GM23248 (cell line): ENCODE measurements at regions not wholly inside any gene's neighbourhood (a gene's known extent, or its start where the extent isn't known, plus 50 kb on each side); places are given as distances from the start of the nearest gene placed in this dataset.

ENCODE experiments used
- DNase-seq: peaks from one replicate; pipeline ENCODE4 v3.0.0-alpha.2; 2015
- H2AFZ ChIP-seq: fragments of 200-600 bp; sonication (generic); 2 replicates; pipeline ENCODE4 v1.6.1; 2016; ENCODE audit warnings: antibody characterized with exemption
- H3F3A ChIP-seq: fragments of 200-600 bp; sonication (generic); 2 replicates; pipeline ENCODE4 v1.6.1; 2016; ENCODE audit warnings: mild to moderate bottlenecking, antibody characterized with exemption, mixed run types; ENCODE audit not compliant: insufficient read depth
- H3K27ac ChIP-seq: fragments of 200-600 bp; sonication (generic); 2 replicates; pipeline ENCODE4 v1.5.1; 2016; ENCODE audit warnings: mild to moderate bottlenecking
- H3K27me3 ChIP-seq: fragments of 200-600 bp; sonication (generic); replicated peaks from 2 replicates; pipeline ENCODE4 v1.6.1; 2016; ENCODE audit warnings: mild to moderate bottlenecking; ENCODE audit not compliant: insufficient read depth
- H3K36me3 ChIP-seq: fragments of 200-600 bp; sonication (generic); 2 replicates; pipeline ENCODE4 v1.6.1; 2016; ENCODE audit warnings: low read depth, mild to moderate bottlenecking
- H3K4me1 ChIP-seq: fragments of 200-600 bp; sonication (generic); 2 replicates; pipeline ENCODE4 v1.6.1; 2016; ENCODE audit warnings: mild to moderate bottlenecking; ENCODE audit not compliant: insufficient read depth
- H3K4me2 ChIP-seq: fragments of 200-600 bp; sonication (generic); one replicate; pipeline ENCODE4 v1.6.1; 2016; ENCODE audit warnings: mild to moderate bottlenecking; ENCODE audit not compliant: unreplicated experiment
- H3K4me3 ChIP-seq: fragments of 200-600 bp; sonication (generic); 2 replicates; pipeline ENCODE4 v1.5.1; 2016; ENCODE audit warnings: mild to moderate bottlenecking
- H3K79me2 ChIP-seq: fragments of 200-600 bp; sonication (generic); 2 replicates; pipeline ENCODE4 v1.6.1; 2016; ENCODE audit warnings: mild to moderate bottlenecking; ENCODE audit not compliant: insufficient read depth
- H3K9ac ChIP-seq: fragments of 200-600 bp; sonication (generic); 2 replicates; pipeline ENCODE4 v1.6.1; 2016; ENCODE audit warnings: mild to moderate bottlenecking
- H3K9me2 ChIP-seq: fragments of 200-600 bp; sonication (generic); 2 replicates; pipeline ENCODE4 v1.6.1; 2016; ENCODE audit warnings: mixed run types, mild to moderate bottlenecking, moderate library complexity; ENCODE audit not compliant: insufficient read depth
- H3K9me3 ChIP-seq: fragments of 200-600 bp; sonication (generic); one replicate; pipeline ENCODE4 v1.6.1; 2017; ENCODE audit warnings: low read depth
- H4K20me1 ChIP-seq: fragments of 200-600 bp; sonication (generic); 2 replicates; pipeline ENCODE4 v1.6.0; 2016; ENCODE audit not compliant: insufficient read depth
- EZH2 ChIP-seq: fragments of 200-600 bp; sonication (generic); IDR thresholded peaks from 2 replicates; pipeline ENCODE4 v1.6.1; 2018; ENCODE audit warnings: antibody characterized with exemption, mild to moderate bottlenecking; ENCODE audit not compliant: insufficient read depth, poor library complexity, severe bottlenecking
- EZH2phosphoT487 ChIP-seq: fragments of 200-600 bp; sonication (generic); IDR thresholded peaks from 2 replicates; pipeline ENCODE4 v1.6.1; 2018; ENCODE audit warnings: antibody characterized with exemption, moderate library complexity, mild to moderate bottlenecking, low read depth; ENCODE audit not compliant: insufficient read depth
- WGBS, 2 experiments: methylation state at CpG; one replicate each; pipeline ENCODE4 v1.1.6; 2015 to 2017; ENCODE audit warnings: low lambda C conversion rate in 2 of 2, low coverage in 1 of 2; ENCODE audit errors: missing lambda C conversion rate in 2 of 2; 5-methylcytosine and 5-hydroxymethylcytosine counted together
- in situ Hi-C: fragments of 300-500 bp; cut with MboI; formaldehyde crosslinking; loops from 2 replicates; pipeline ENCODE4 v1.15.0; 2020

- in situ Hi-C loops, result no loop called here
- Histone ChIP-seq H3K9me2 (no peaks in the 10 kb centered on the region; the same call in 1 of the 2 replicates), H3K4me1 (peaks cover 21% of the 10 kb centered on the region; the same call in 1 of the 2 replicates), H2AFZ (0 out of 2 replicates have a peak overlapping the region, but pooled peaks have one; percentile 10), H3K27ac (no peak overlapping the region), H3K27me3 (no peaks in the 10 kb centered on the region), H3K9me3 (no peaks in the 10 kb centered on the region), H4K20me1 (no peaks in the 10 kb centered on the region), H3K79me2 (no peaks in the 10 kb centered on the region), H3F3A (no peaks in the 10 kb centered on the region), H3K4me2 (peak overlapping the region; percentile 3), H3K4me3 (no peak overlapping the region), H3K36me3 (no peaks in the 10 kb centered on the region), H3K9ac (no peak overlapping the region)
- WGBS, 2 experiments, result 6 to 12% methylated on average over 3 of the region's 3 CpGs
- no peak for DNase-seq
- TF ChIP-seq EZH2, result no peak
- no peak for TF ChIP-seq EZH2phosphoT487
These were observed 279.8 kb downstream of the ZPLD1 start for GRCh38 chr3:102714567-102714966.

DNA sequence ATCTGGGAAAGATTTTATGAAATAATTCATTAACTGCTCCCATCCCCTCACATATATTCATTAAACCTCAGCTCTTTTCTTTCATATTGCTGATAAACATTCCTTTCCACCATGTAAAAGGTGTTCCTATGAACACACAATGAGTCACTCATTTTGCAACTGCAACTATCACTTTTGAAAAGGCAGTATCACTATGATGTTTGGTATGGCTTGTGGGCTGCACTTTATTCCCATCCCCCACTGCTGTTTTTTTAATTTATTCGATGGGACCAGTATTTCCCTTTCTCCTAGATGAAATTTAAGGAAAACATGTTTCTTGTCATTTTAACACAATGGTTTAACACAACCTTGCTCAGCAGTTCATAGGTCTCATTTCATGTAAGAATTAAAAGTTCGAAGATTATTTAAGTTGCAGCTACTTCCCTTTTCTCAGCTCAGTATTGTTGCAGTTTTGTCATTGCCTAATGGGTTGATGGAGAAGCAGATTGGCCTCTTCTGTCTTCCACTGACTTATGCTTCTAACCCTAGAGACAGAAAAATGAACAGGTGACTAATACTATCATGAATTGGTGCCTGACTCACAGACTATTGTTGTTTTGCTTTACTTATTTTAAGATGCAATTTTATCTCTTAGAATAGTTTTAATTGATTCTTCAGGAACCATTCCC lies 280.3 kb downstream of the ZPLD1 start:
- Histone ChIP-seq H3K4me3 (no peak overlapping the region), H3K79me2 (no peaks in the 10 kb centered on the region), H3K27ac (no peak overlapping the region), H3K27me3 (no peaks in the 10 kb centered on the region), H3K9me3 (no peaks in the 10 kb centered on the region), H3K9me2 (no peaks in the 10 kb centered on the region; the same call in 1 of the 2 replicates), H3K36me3 (no peaks in the 10 kb centered on the region), H3F3A (no peaks in the 10 kb centered on the region), H3K4me1 (peaks cover 21% of the 10 kb centered on the region; the same call in 1 of the 2 replicates), H4K20me1 (no peaks in the 10 kb centered on the region), H3K9ac (no peak overlapping the region), H3K4me2 (peak overlapping the region; percentile 3), H2AFZ (no peak overlapping the region)
- WGBS, 2 experiments, result 63 to 74% methylated on average over 2 of the region's 2 CpGs
- peak; percentile 45 for DNase-seq
- TF ChIP-seq EZH2phosphoT487, result no peak
- TF ChIP-seq EZH2, result no peak
- in situ Hi-C loops, result no loop called here

GRCh38 chr3:102718651-102719050 lies 283.8 kb downstream of the ZPLD1 start:
- Histone ChIP-seq H3K4me1 (peaks cover 21% of the 10 kb centered on the region; the same call in 1 of the 2 replicates), H3K27me3 (no peaks in the 10 kb centered on the region), H4K20me1 (no peaks in the 10 kb centered on the region), H3K9ac (no peak overlapping the region), H3K9me2 (no peaks in the 10 kb centered on the region; the same call in 1 of the 2 replicates), H3K4me2 (no peak overlapping the region), H2AFZ (no peak overlapping the region), H3K4me3 (no peak overlapping the region), H3K79me2 (no peaks in the 10 kb centered on the region), H3F3A (no peaks in the 10 kb centered on the region), H3K9me3 (no peaks in the 10 kb centered on the region), H3K27ac (no peak overlapping the region), H3K36me3 (no peaks in the 10 kb centered on the region)
- no peak for TF ChIP-seq EZH2
- no peak for TF ChIP-seq EZH2phosphoT487
- 36 to 40% methylated on average over 2 of the region's 2 CpGs for WGBS, 2 experiments
- in situ Hi-C loops, result no loop called here
- no peak for DNase-seq

DNA sequence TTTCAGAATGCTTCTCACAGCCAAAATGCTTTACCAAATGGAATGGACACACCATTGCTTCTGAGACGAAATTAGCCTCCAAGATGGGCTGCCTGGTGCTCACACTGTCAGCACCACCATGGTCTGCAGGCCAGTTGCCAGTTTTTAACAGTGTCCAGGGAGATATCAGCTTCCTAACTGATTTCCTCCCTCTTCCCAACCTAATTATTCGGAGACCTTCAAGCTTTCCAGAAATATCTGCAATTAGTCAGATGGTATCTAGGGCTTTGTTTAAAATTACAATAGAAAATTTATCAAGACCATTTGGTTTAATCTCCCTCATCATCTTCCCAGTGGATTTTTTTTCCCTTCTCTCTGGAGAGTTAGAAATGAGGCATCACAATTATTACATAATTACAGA lies 287.5 kb downstream of the ZPLD1 start:
- H3K9ac ChIP-seq, result no peak overlapping the region
- WGBS, 2 experiments, result 20 to 29% methylated on average over 2 of the region's 2 CpGs
- in situ Hi-C loops, result no loop called here

More for the DNA sequence above, 287.5 kb downstream of the ZPLD1 start:
- peaks cover 9% of the 10 kb centered on the region; the same call in 1 of the 2 replicates for H3K4me1 ChIP-seq
- H3K4me3 ChIP-seq, result no peak overlapping the region
- no peaks in the 10 kb centered on the region for H3K27me3 ChIP-seq
- H3K9me2 ChIP-seq, result no peaks in the 10 kb centered on the region
- no peak for DNase-seq
- H3K27ac ChIP-seq, result no peak overlapping the region
- no peak for TF ChIP-seq EZH2phosphoT487
- TF ChIP-seq EZH2, result no peak
- no peaks in the 10 kb centered on the region for H3F3A ChIP-seq
- H2AFZ ChIP-seq, result no peak overlapping the region
- no peaks in the 10 kb centered on the region for H4K20me1 ChIP-seq
- no peaks in the 10 kb centered on the region for H3K36me3 ChIP-seq
- no peak overlapping the region for H3K4me2 ChIP-seq
- H3K79me2 ChIP-seq, result no peaks in the 10 kb centered on the region
- H3K9me3 ChIP-seq, result no peaks in the 10 kb centered on the region
